ENCODE measurements at regions not wholly inside any gene's neighbourhood (a gene's known extent, or its start where the extent isn't known, plus 50 kb on each side); places are given as distances from the start of the nearest gene placed in this dataset.

GRCh38 chr5:166493040-166493439 is 1798.4 kb upstream of the WWC1 start:
- H3K4me3 ChIP-seq (ENCODE audit: low read depth, low read length) = no peak overlapping the region
- DNase-seq (ENCODE audit: low read depth) = no peak
- no peak for TF ChIP-seq MAX (IDR thresholded peaks at IDR 0.05; ENCODE audit: low read depth, low read length)
- TF ChIP-seq POLR2A (IDR thresholded peaks at IDR 0.05; ENCODE audit: extremely low read depth, insufficient read length) = no peak
- no peak for TF ChIP-seq CTCF (IDR thresholded peaks at IDR 0.05; ENCODE audit: low read depth, low read length)
- TF ChIP-seq MYC (IDR thresholded peaks at IDR 0.05; ENCODE audit: low read depth, low read length) = no peak

GRCh38 chr5:166493612-166494011 is 1797.8 kb upstream of the WWC1 start:
- no peak for DNase-seq (ENCODE audit: low read depth)
- TF ChIP-seq POLR2A (IDR thresholded peaks at IDR 0.05; ENCODE audit: extremely low read depth, insufficient read length) = no peak
- no peak for TF ChIP-seq CTCF (IDR thresholded peaks at IDR 0.05; ENCODE audit: low read depth, low read length)
- no peak for TF ChIP-seq MAX (IDR thresholded peaks at IDR 0.05; ENCODE audit: low read depth, low read length)
- no peak for TF ChIP-seq MYC (IDR thresholded peaks at IDR 0.05; ENCODE audit: low read depth, low read length)
- H3K4me3 ChIP-seq (ENCODE audit: low read depth, low read length) = no peak overlapping the region

GRCh38 chr5:166497496-166498104 is 1793.8 kb upstream of the WWC1 start:
- no peak for DNase-seq (ENCODE audit: low read depth)
- TF ChIP-seq MAX (IDR thresholded peaks at IDR 0.05; ENCODE audit: low read depth, low read length) = no peak
- TF ChIP-seq CTCF (IDR thresholded peaks at IDR 0.05; ENCODE audit: low read depth, low read length) = no peak
- TF ChIP-seq MYC (IDR thresholded peaks at IDR 0.05; ENCODE audit: low read depth, low read length) = no peak
- TF ChIP-seq POLR2A (IDR thresholded peaks at IDR 0.05; ENCODE audit: extremely low read depth, insufficient read length) = no peak
- no peak overlapping the region for H3K4me3 ChIP-seq (ENCODE audit: low read depth, low read length)

GRCh38 chr5:166499447-166500240 is 1791.8 kb upstream of the WWC1 start:
- H3K4me3 ChIP-seq (ENCODE audit: low read depth, low read length) = no peak overlapping the region
- no peak for DNase-seq (ENCODE audit: low read depth)
- no peak for TF ChIP-seq MYC (IDR thresholded peaks at IDR 0.05; ENCODE audit: low read depth, low read length)
- TF ChIP-seq MAX (IDR thresholded peaks at IDR 0.05; ENCODE audit: low read depth, low read length) = no peak
- TF ChIP-seq CTCF (IDR thresholded peaks at IDR 0.05; ENCODE audit: low read depth, low read length) = no peak
- no peak for TF ChIP-seq POLR2A (IDR thresholded peaks at IDR 0.05; ENCODE audit: extremely low read depth, insufficient read length)

- no peak for DNase-seq (ENCODE audit: low read depth)
- TF ChIP-seq MAX (IDR thresholded peaks at IDR 0.05; ENCODE audit: low read depth, low read length) (no peak), MYC (IDR thresholded peaks at IDR 0.05; ENCODE audit: low read depth, low read length) (no peak), POLR2A (IDR thresholded peaks at IDR 0.05; ENCODE audit: extremely low read depth, insufficient read length) (no peak), CTCF (IDR thresholded peaks at IDR 0.05; ENCODE audit: low read depth, low read length) (no peak)
- no peak overlapping the region for H3K4me3 ChIP-seq (ENCODE audit: low read depth, low read length)
Measured at GRCh38 chr5:166503506-166503905, 1787.9 kb upstream of the WWC1 start.

All from NB4 (cell line).